Breast epithelium (tissue), 4 donors: ENCODE measurements at regions not wholly inside any gene's neighbourhood (a gene's known extent, or its start where the extent isn't known, plus 50 kb on each side); places are given as distances from the start of the nearest gene placed in this dataset.

Experiments used
- DNase-seq, 2 donors: peaks; one replicate each; pipeline ENCODE4 v3.0.0-alpha.2; 2019; ENCODE audit warnings: low spot score in 2 of 2
- H3K27ac ChIP-seq, 2 donors: fragments of 200-600 bp; sonication (generic) in 1 of 2; one replicate each; pipeline ENCODE4 v1.5.1; 2016 to 2019; ENCODE audit warnings: mild to moderate bottlenecking in 1 of 2
- H3K27me3 ChIP-seq, 2 donors: fragments of 200-600 bp; sonication (generic) in 1 of 2; one replicate each; pipeline versions ENCODE4 v1.5.1 to v1.6.0; 2017 to 2019; ENCODE audit warnings: control low read depth in 1 of 2, mild to moderate bottlenecking in 1 of 2
- H3K36me3 ChIP-seq: fragments of 200-600 bp; one replicate; pipeline ENCODE4 v1.5.1; 2019
- H3K4me1 ChIP-seq, 2 donors: fragments of 200-600 bp; sonication (generic); one replicate each; pipeline ENCODE4 v1.5.1; 2016 to 2019; ENCODE audit warnings: control low read depth in 1 of 2
- H3K4me3 ChIP-seq, 3 donors: fragments of 200-600 bp; sonication (generic); 1 replicate in 2 of 3; 2 replicates in 1 of 3; pipeline ENCODE4 v1.5.1; 2016 to 2019; ENCODE audit warnings: mild to moderate bottlenecking in 3 of 3, moderate library complexity in 2 of 3
- H3K9me3 ChIP-seq, 2 donors: fragments of 200-600 bp; sonication (generic) in 1 of 2; one replicate each; pipeline ENCODE4 v1.5.1; 2016 to 2019; ENCODE audit warnings: control low read depth in 1 of 2
- CTCF ChIP-seq, 3 donors: fragments of 450-650 bp; IDR thresholded peaks; one replicate each; pipeline ENCODE4 v1.5.1; 2016 to 2017; ENCODE audit warnings: antibody characterized with exemption in 3 of 3, mild to moderate bottlenecking in 3 of 3, moderate library complexity in 3 of 3
- POLR2A ChIP-seq: fragments of 450-650 bp; IDR thresholded peaks from one replicate; pipeline ENCODE4 v1.6.1; 2016; ENCODE audit warnings: antibody characterized with exemption, mild to moderate bottlenecking, moderate library complexity
- POLR2AphosphoS5 ChIP-seq, 3 donors: sonication (generic); formaldehyde crosslinking; IDR thresholded peaks; one replicate each; pipeline ENCODE4 v1.6.1; 2017; ENCODE audit warnings: antibody characterized with exemption in 3 of 3
- intact Hi-C: fragments of 100-400 bp; cut with DNase I; formaldehyde crosslinking; loops from one replicate; pipeline ENCODE4 v1.15.1; 2023; ENCODE audit warnings: low total_unique reads

- intact Hi-C loops, result loop anchor here (5.0 kb wide), 1 partner anchor 188 kb away; no protein-coding TSS in a partner anchor
- Histone ChIP-seq H3K27me3 (no peaks in the 10 kb centered on the region), H3K27ac (no peak overlapping the region), H3K4me1 (no peaks in the 10 kb centered on the region), H3K36me3 (no peaks in the 10 kb centered on the region), H3K4me3 (no peak overlapping the region), H3K9me3 (no peaks in the 10 kb centered on the region)
- TF ChIP-seq POLR2A (no peak), CTCF (IDR thresholded peaks at IDR 0.05) (no peak), POLR2AphosphoS5 (IDR thresholded peaks at IDR 0.05) (no peak)
- no peak for DNase-seq
These were observed 194.1 kb upstream of the GSE1 start for GRCh38 chr16:85418978-85419491.

DNA sequence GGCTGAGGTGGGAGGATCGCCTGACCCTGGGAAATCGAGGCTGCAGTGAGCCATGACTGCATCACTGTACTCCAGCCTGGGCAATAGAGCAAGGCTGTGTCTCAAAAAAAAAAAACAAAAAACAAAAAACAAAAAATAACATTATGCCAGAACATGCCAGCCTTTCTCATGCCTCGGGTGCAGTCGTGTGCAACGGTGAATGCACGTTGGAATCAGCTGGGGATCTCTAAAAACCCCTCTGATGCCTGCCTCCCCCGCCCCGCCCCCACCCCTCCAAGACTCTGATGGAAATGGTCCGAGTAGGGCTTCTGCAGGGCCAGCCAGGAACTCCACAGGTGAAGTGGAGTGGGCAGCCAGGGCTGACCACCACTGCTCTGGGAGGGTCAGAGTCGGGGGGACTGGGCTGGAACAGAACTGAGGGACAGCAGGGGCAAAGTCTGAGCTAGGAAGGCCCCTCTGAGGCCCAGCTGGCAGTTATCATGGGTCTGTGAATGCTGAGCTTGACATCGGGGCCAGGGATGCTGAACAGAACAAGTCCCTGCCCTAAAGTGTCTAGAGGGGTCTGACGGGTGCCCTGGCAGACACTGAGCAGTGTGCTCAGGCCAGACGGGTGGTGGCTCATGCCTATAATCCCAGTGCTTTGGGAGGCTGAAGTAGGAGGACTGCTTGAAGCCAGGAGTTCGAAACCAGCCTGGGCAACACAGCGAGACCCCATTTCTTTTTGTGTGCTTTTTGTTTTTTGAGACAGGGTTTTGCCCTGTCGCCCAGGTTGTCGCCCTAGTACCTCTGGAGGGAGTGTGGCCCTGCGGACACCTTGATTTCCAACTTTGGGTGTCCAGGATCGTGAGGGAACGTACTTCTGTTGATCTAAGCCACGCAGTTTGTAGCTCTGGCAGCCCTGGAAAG is 193.4 kb upstream of the GSE1 start:
- intact Hi-C loops, result loop anchor here (5.0 kb wide), 1 partner anchor 188 kb away; no protein-coding TSS in a partner anchor
- no peaks in the 10 kb centered on the region for H3K4me1 ChIP-seq
- H3K9me3 ChIP-seq, result no peaks in the 10 kb centered on the region
- H3K36me3 ChIP-seq, result no peaks in the 10 kb centered on the region
- no peak for DNase-seq
- H3K27me3 ChIP-seq, result no peaks in the 10 kb centered on the region
- H3K4me3 ChIP-seq, result no peak overlapping the region
- H3K27ac ChIP-seq, result no peak overlapping the region
- TF ChIP-seq POLR2A, result no peak
- TF ChIP-seq CTCF (IDR thresholded peaks at IDR 0.05), result no peak
- no peak for TF ChIP-seq POLR2AphosphoS5 (IDR thresholded peaks at IDR 0.05)

DNA sequence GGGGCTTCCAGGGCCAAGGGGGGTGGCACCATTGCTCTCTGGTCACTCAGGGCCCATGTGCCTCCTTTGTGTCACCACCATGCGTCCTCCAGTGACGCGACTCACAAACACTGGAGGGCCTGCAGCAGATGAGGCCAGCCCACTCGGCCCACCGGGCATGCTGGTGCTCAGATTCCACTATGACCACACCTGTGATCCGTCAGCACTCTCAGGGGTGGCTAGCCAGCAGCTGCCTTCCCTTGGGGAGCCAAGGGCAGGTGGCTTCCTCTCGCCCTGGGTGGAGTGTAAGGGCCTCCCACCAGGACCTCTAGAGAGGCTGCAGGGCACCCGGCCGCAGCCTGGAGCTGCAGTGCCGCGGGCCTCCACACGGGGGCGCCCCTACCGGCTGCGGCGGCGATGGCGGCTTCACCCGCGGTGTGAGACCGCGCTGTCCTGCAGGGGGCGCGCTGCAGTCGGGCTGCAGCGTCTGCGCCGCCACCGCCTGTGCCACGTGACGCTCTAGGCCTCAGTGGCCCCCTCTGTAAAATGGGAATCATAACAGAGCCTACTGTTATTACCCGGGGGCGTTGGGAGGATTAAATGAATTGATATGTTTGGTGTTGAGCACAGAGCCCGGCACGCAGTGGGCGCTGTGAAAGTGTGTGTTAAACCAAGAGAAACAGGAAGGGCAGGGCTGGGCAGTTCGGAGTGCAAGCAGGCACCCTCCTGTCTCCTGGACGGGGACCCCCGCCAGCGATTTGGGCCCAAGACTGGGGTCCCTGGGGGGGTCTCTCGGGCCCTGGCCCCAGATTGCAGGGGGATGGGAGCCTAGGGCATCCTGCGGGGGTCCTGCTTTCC is 192.4 kb upstream of the GSE1 start:
- no peak overlapping the region for H3K27ac ChIP-seq
- H3K36me3 ChIP-seq, result no peaks in the 10 kb centered on the region
- no peak for DNase-seq
- H3K27me3 ChIP-seq, result no peaks in the 10 kb centered on the region
- no peaks in the 10 kb centered on the region for H3K4me1 ChIP-seq
- no peak overlapping the region for H3K4me3 ChIP-seq
- TF ChIP-seq POLR2AphosphoS5 (IDR thresholded peaks at IDR 0.05), result peak in 2 of 3 donors; percentile 33 to 48
- TF ChIP-seq POLR2A, result no peak
- TF ChIP-seq CTCF (IDR thresholded peaks at IDR 0.05), result peak; percentile 87 to 99 (median 97)
- H3K9me3 ChIP-seq, result no peaks in the 10 kb centered on the region
- intact Hi-C loops, result no loop called here

DNA sequence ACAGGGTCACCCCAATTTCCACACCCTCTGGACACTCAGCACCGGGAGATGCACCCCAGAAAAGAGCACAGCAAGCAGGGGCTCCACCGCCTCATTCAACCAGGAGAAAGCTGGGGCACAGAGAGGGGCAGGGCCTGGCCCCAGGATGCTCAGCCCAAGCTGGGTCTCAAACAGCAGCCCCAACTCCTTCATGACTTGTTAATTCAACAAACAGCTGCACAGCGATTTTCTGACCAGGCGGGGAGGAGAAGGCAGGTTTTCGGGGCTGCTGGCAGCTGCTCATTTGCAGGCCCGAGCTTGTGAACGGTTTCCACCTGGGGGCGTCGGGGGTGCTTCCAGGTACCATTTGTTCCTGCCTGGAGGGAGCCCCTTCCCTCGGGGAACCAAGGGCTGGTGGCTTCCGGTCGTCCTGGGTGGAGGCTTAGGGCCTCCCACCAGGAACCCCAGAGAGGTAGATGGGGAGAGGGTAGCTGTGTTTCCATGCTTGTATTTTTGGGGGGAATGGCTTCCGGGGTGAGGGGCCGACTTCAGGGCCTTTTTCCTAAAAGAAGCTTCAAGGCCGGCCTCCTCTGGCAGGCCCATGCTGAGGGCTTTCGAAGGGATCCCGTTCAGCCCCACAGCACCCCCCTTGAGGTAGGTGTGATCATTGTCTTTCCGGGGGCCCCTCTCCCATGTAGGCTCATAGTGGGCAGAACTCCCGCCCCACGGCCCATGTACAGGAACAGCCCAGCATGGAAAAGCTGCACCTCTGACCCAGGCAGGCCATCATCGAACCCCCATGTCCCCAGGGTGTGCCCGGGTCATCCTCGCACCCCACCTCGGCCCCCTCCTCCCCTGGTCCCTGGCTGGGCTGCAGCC is 191.6 kb upstream of the GSE1 start:
- Histone ChIP-seq H3K36me3 (no peaks in the 10 kb centered on the region), H3K9me3 (no peaks in the 10 kb centered on the region), H3K27ac (no peak overlapping the region), H3K4me3 (no peak overlapping the region), H3K4me1 (no peaks in the 10 kb centered on the region), H3K27me3 (no peaks in the 10 kb centered on the region)
- no peak for TF ChIP-seq POLR2A
- no peak for TF ChIP-seq POLR2AphosphoS5 (IDR thresholded peaks at IDR 0.05)
- TF ChIP-seq CTCF (IDR thresholded peaks at IDR 0.05), result no peak
- DNase-seq, result no peak
- intact Hi-C loops, result no loop called here
